Esophagus squamous epithelium (tissue), 4 donors: ENCODE measurements at regions not wholly inside any gene's neighbourhood (a gene's known extent, or its start where the extent isn't known, plus 50 kb on each side); places are given as distances from the start of the nearest gene placed in this dataset.

ENCODE experiments used
- CTCF ChIP-seq, 6 experiments: fragments of 450-650 bp in 4 of 6; fragments of 200-600 bp in 2 of 6; sonication (generic) in 2 of 6; IDR thresholded peaks; one replicate each; pipeline ENCODE4 v1.5.1; 2016 to 2019; ENCODE audit warnings: antibody characterized with exemption in 6 of 6, mild to moderate bottlenecking in 4 of 6, moderate library complexity in 4 of 6
- POLR2A ChIP-seq, 4 donors: fragments of 450-650 bp; IDR thresholded peaks; one replicate each; pipeline ENCODE4 v1.6.1; 2017; ENCODE audit warnings: antibody characterized with exemption in 4 of 4, mild to moderate bottlenecking in 4 of 4, moderate library complexity in 3 of 4

- TF ChIP-seq CTCF (IDR thresholded peaks at IDR 0.05) (no peak), POLR2A (IDR thresholded peaks at IDR 0.05) (no peak)
Measured at GRCh38 chr18:35810520-35810919, 162.0 kb upstream of the RMP24 start.
